K562 (cell line): ENCODE measurements at regions not wholly inside any gene's neighbourhood (a gene's known extent, or its start where the extent isn't known, plus 50 kb on each side); places are given as distances from the start of the nearest gene placed in this dataset.

Experiments
- ATAC-seq: fragments of 200-7000 bp; cut with Tn5 transposase; 3 replicates; pipeline ENCODE4 v1.9.1; 2020; ENCODE audit warnings: moderate library complexity
- BruUV-seq: library from RNA; stranded (reverse); fragments of 400-500 nt; replicated peaks from 2 replicates; lab custom pipeline; 2021; lab: Mats Ljungman, UMichigan
- CTCF ChIA-PET: fragments of 300-600 bp; formaldehyde crosslinking; extraction: SDS; loops from one replicate; lab custom pipeline; 2021; ENCODE audit warnings: low intra/inter-chr PET ratio; lab: Yijun Ruan, JAX
- POLR2A ChIA-PET: fragments of 300-600, 350-650 bp; sonication (Branson Sonifier 250); formaldehyde crosslinking; extraction: SDS; loops from one replicate; lab custom pipeline; 2021; ENCODE audit warnings: antibody characterized with exemption, inconsistent platforms; lab: Yijun Ruan, JAX
- DNase-seq, 4 experiments: peaks; one replicate each; pipeline versions ENCODE4 v3.0.0 to v3.0.0-alpha.2; 2011 to 2018; ENCODE audit warnings: low spot score in 3 of 4, mixed read lengths in 3 of 4; ENCODE audit errors: extremely low read depth in 1 of 4
- FAIRE-seq: peaks from 2 replicates; lab custom pipeline; 2011; peaks lifted over from hg19 to GRCh38; lab: Jason Lieb, UNC
- H2AFZ ChIP-seq: 2 replicates; pipeline ENCODE4 v1.6.0; 2011; ENCODE audit warnings: low read depth, low read length, control low read depth, inconsistent platforms
- H3K27ac ChIP-seq: fragments of 200-600 bp; 3 replicates; pipeline ENCODE4 v1.8.0; 2011; ENCODE audit warnings: low read depth, mild to moderate bottlenecking, control low read depth, inconsistent platforms, low read length, moderate library complexity, mixed read lengths; ENCODE audit errors: extremely low read depth
- H3K27me3 ChIP-seq, 2 experiments: fragments of 300-600 bp in 1 of 2; 2 replicates in 1 of 2; 3 replicates in 1 of 2; pipeline versions ENCODE4 v1.6.0 to v1.8.0; 2011; ENCODE audit warnings: inconsistent platforms in 2 of 2, low read length in 2 of 2, mild to moderate bottlenecking in 1 of 2, mixed read lengths in 1 of 2, moderate library complexity in 1 of 2; ENCODE audit not compliant: control insufficient read depth in 2 of 2, insufficient read depth in 2 of 2
- H3K36me3 ChIP-seq: fragments of 300-600 bp; 3 replicates; pipeline ENCODE4 v1.8.0; 2011; ENCODE audit warnings: mild to moderate bottlenecking, low read length, inconsistent platforms; ENCODE audit not compliant: control insufficient read depth, insufficient read depth
- H3K4me1 ChIP-seq, 2 experiments: fragments of 200-600 bp in 1 of 2; replicated peaks in 1 of 2; 2 replicates in 1 of 2; 3 replicates in 1 of 2; pipeline versions ENCODE4 v1.5.1 to v1.8.0; 2011; ENCODE audit warnings: inconsistent platforms in 2 of 2, low read length in 2 of 2, mild to moderate bottlenecking in 1 of 2, mixed read lengths in 1 of 2, moderate library complexity in 1 of 2; ENCODE audit not compliant: control insufficient read depth in 2 of 2, insufficient read depth in 2 of 2
- H3K4me2 ChIP-seq: 2 replicates; pipeline ENCODE4 v1.6.1; 2011; ENCODE audit warnings: low read length, control low read depth, inconsistent platforms, mixed read lengths; ENCODE audit not compliant: insufficient read depth
- H3K4me3 ChIP-seq: fragments of 200-600 bp; sonication (generic), shearing (Covaris generic); 2 replicates; pipeline ENCODE4 v1.5.1; 2016; ENCODE audit warnings: control low read depth, inconsistent platforms
- H3K79me2 ChIP-seq: fragments of 200-600 bp; 3 replicates; pipeline ENCODE4 v1.8.0; 2011; ENCODE audit warnings: low read length, inconsistent platforms; ENCODE audit not compliant: control insufficient read depth, insufficient read depth
- H3K9ac ChIP-seq, 2 experiments: 2 replicates each; pipeline versions ENCODE4 v1.6.0 to v1.6.1; 2011; ENCODE audit warnings: low read depth in 2 of 2, low read length in 2 of 2, control low read depth in 1 of 2, inconsistent platforms in 1 of 2, mild to moderate bottlenecking in 1 of 2, mixed read lengths in 1 of 2; ENCODE audit not compliant: insufficient read depth in 1 of 2
- H3K9me1 ChIP-seq: one replicate; pipeline ENCODE4 v1.6.0; 2011; ENCODE audit warnings: inconsistent platforms, mild to moderate bottlenecking, low read length, moderate library complexity; ENCODE audit not compliant: control insufficient read depth, insufficient read depth
- H3K9me3 ChIP-seq: replicated peaks from 2 replicates; pipeline ENCODE4 v1.5.1; 2011; ENCODE audit warnings: low read depth, low read length, inconsistent platforms; ENCODE audit not compliant: control insufficient read depth, insufficient read depth
- H4K20me1 ChIP-seq: replicated peaks from 2 replicates; pipeline ENCODE4 v1.6.1; 2011; ENCODE audit warnings: low read length, inconsistent platforms, mixed read lengths; ENCODE audit not compliant: control insufficient read depth, insufficient read depth
- ARID1B ChIP-seq: fragments of 450-650 bp; IDR thresholded peaks from 2 replicates; pipeline ENCODE4 v1.6.1; 2016; ENCODE audit warnings: antibody characterized with exemption, mild to moderate bottlenecking, inconsistent platforms
- COPS2 ChIP-seq: fragments of 450-650 bp; conservative IDR thresholded peaks from 2 replicates; pipeline ENCODE4 v1.6.1; 2016; ENCODE audit warnings: mild to moderate bottlenecking, moderate library complexity
- DMBX1 ChIP-seq: fragments of 250-450 bp; sonication (Bioruptor Pico); IDR thresholded peaks from 2 replicates; pipeline ENCODE4 v1.8.0; 2022; ENCODE audit warnings: inconsistent platforms, mild to moderate bottlenecking, moderate library complexity, borderline replicate concordance
- FOXP1 ChIP-seq: sonication (generic); formaldehyde crosslinking; IDR thresholded peaks from 2 replicates; pipeline ENCODE4 v1.8.0; 2022; ENCODE audit warnings: mild to moderate bottlenecking, missing genetic modification reagents
- HLTF ChIP-seq: fragments of 450-650 bp; IDR thresholded peaks from 2 replicates; pipeline ENCODE4 v1.6.1; 2016
- HMG20A ChIP-seq: fragments of 450-650 bp; formaldehyde crosslinking; conservative IDR thresholded peaks from 2 replicates; pipeline ENCODE4 v1.4.0; 2020; ENCODE audit warnings: mild to moderate bottlenecking, mixed read lengths
- MCM5 ChIP-seq: fragments of 450-650 bp; IDR thresholded peaks from 2 replicates; pipeline ENCODE4 v1.6.1; 2016; ENCODE audit warnings: low read depth
- MYBL2 ChIP-seq, 2 experiments: fragments of 450-650 bp in 1 of 2; sonication (generic) in 1 of 2; formaldehyde crosslinking in 1 of 2; IDR thresholded peaks; 2 replicates each; pipeline versions ENCODE4 v1.6.1 to v1.8.1; 2017 to 2022; ENCODE audit warnings: borderline replicate concordance in 1 of 2, inconsistent platforms in 1 of 2, low read depth in 1 of 2, mild to moderate bottlenecking in 1 of 2, missing genetic modification reagents in 1 of 2, moderate library complexity in 1 of 2
- NR2F6 ChIP-seq: fragments of 450-650 bp; formaldehyde crosslinking; IDR thresholded peaks from 2 replicates; pipeline ENCODE4 v1.4.0; 2020; ENCODE audit warnings: mild to moderate bottlenecking
- NUFIP1 ChIP-seq: fragments of 450-650 bp; IDR thresholded peaks from 2 replicates; pipeline ENCODE4 v1.6.1; 2018; ENCODE audit not compliant: partially characterized antibody
- PRMT5 ChIP-seq: sonication (generic); formaldehyde crosslinking; IDR thresholded peaks from 2 replicates; pipeline ENCODE4 v1.5.0; 2020; ENCODE audit warnings: missing genetic modification reagents
- PTBP1 ChIP-seq: fragments of 200-400 bp; formaldehyde crosslinking; IDR thresholded peaks from 2 replicates; pipeline ENCODE4 v1.6.1; 2017; ENCODE audit warnings: low read depth, low read length
- SLC30A9 ChIP-seq: fragments of 250-450 bp; sonication (Bioruptor Pico); IDR thresholded peaks from 2 replicates; pipeline ENCODE4 v1.8.0; 2022; ENCODE audit warnings: mild to moderate bottlenecking, moderate library complexity
- STAG1 ChIP-seq: sonication (generic); formaldehyde crosslinking; IDR thresholded peaks from 2 replicates; pipeline ENCODE4 v1.5.0; 2020; ENCODE audit warnings: missing genetic modification reagents, borderline replicate concordance
- TAF7 ChIP-seq: fragments of 450-650 bp; IDR thresholded peaks from 2 replicates; pipeline ENCODE4 v1.6.1; 2016; ENCODE audit warnings: missing genetic modification characterization, missing compliant biosample characterization
- YY1 ChIP-seq, 3 experiments: IDR thresholded peaks; 2 replicates each; pipeline ENCODE4 v1.6.1; 2011; ENCODE audit warnings: low read length in 2 of 3, mild to moderate bottlenecking in 2 of 3, moderate library complexity in 2 of 3, borderline replicate concordance in 1 of 3, control low read depth in 1 of 3, low read depth in 1 of 3; ENCODE audit not compliant: insufficient read depth in 3 of 3, insufficient replicate concordance in 2 of 3, control insufficient read depth in 1 of 3, insufficient read length in 1 of 3; ENCODE audit errors: extremely low read depth in 1 of 3
- ZNF140 ChIP-seq: fragments of 250-450 bp; sonication (Bioruptor Pico); IDR thresholded peaks from 2 replicates; pipeline ENCODE4 v1.8.0; 2021; ENCODE audit warnings: moderate library complexity, mild to moderate bottlenecking, inconsistent platforms
- ZNF586 ChIP-seq: fragments of 450-650 bp; formaldehyde crosslinking; conservative IDR thresholded peaks from 2 replicates; pipeline ENCODE4 v1.4.0; 2020; ENCODE audit warnings: mild to moderate bottlenecking, moderate library complexity
- WGBS: fragments of 100-300 bp; shearing (Covaris generic); methylation state at CpG from one replicate; pipeline ENCODE4 v1.1.6; 2016; ENCODE audit warnings: low coverage, mixed read lengths; ENCODE audit not compliant: insufficient coverage; ENCODE audit errors: missing lambda C conversion rate; 5-methylcytosine and 5-hydroxymethylcytosine counted together
- in situ Hi-C: fragments of 300-500 bp; cut with MboI; formaldehyde crosslinking; loops from 4 replicates; pipeline ENCODE4 v1.15.0; 2018; ENCODE audit warnings: inconsistent platforms, mixed read lengths
- intact Hi-C: fragments of 100-400 bp; cut with micrococcal nuclease; formaldehyde crosslinking; loops from 2 replicates; pipeline ENCODE4 v1.14.2; 2022
- TF ChIP-seq, protein P1 (sequence below): sonication (generic); formaldehyde crosslinking; IDR thresholded peaks from 2 replicates; pipeline ENCODE4 v1.8.0; 2022; ENCODE audit warnings: missing genetic modification reagents, mild to moderate bottlenecking, borderline replicate concordance

DNA sequence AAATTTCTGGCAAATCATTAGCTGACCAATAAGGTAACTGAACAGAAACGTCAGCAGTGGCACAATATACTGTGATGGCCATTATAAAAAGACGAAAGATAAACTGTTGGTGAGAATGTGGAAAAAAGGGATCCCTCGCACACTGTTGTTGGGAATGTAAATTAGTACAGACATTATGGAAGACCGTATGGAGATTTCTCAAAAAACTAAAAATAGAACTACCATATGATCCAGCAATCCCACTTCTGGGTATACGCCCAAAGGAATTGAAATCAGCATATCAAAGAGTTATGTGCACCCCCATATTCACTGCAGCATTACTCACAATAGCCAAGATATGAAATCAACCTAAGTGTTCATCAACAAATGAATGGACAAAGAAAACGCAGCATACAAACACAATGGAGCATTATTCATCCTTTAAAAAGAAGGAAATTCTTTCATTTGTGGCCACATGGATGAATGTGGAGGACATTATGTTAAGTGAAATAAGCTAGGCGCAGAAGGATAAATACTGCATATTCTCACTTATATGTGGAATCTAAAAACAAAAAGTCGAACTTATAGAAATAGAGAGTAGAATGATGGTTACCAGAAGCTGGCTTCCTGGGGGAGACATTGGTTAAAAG lies 257.7 kb downstream of the RHOU start:
- no TSS peak for BruUV-seq
- Histone ChIP-seq H3K9me1 (no peaks in the 10 kb centered on the region), H3K4me2 (no peak overlapping the region), H3K4me1 (peaks cover 0 to 3% of the 10 kb centered on the region in 2 experiments; a peak in 1 of 5 replicates), H3K9ac (no peak overlapping the region), H4K20me1 (no peaks in the 10 kb centered on the region), H3K4me3 (no peak overlapping the region), H2AFZ (no peak overlapping the region), H3K27me3 (peaks cover 39 to 45% of the 10 kb centered on the region in 2 experiments), H3K27ac (no peak overlapping the region), H3K79me2 (no peaks in the 10 kb centered on the region), H3K9me3 (no peaks in the 10 kb centered on the region), H3K36me3 (no peaks in the 10 kb centered on the region)
- intact Hi-C loops (no loop called here), in situ Hi-C loops (no loop called here)
- whole genome bisulfite sequencing: 4% methylated on average over 8 of the region's 8 CpGs
- TF ChIP-seq, protein P1, sequence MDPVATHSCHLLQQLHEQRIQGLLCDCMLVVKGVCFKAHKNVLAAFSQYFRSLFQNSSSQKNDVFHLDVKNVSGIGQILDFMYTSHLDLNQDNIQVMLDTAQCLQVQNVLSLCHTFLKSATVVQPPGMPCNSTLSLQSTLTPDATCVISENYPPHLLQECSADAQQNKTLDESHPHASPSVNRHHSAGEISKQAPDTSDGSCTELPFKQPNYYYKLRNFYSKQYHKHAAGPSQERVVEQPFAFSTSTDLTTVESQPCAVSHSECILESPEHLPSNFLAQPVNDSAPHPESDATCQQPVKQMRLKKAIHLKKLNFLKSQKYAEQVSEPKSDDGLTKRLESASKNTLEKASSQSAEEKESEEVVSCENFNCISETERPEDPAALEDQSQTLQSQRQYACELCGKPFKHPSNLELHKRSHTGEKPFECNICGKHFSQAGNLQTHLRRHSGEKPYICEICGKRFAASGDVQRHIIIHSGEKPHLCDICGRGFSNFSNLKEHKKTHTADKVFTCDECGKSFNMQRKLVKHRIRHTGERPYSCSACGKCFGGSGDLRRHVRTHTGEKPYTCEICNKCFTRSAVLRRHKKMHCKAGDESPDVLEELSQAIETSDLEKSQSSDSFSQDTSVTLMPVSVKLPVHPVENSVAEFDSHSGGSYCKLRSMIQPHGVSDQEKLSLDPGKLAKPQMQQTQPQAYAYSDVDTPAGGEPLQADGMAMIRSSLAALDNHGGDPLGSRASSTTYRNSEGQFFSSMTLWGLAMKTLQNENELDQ: no peak
- no peak for TF ChIP-seq DMBX1 (CRISPR knock-in tag)
- TF ChIP-seq PTBP1: no peak
- no peak for TF ChIP-seq YY1 (IDR thresholded peaks at IDR 0.05; ENCODE audit: borderline replicate concordance in 1 of 3, control insufficient read depth in 1 of 3, extremely low read depth in 1 of 3, insufficient read depth in 3 of 3, insufficient read length in 1 of 3, insufficient replicate concordance in 2 of 3, low read depth in 1 of 3, low read length in 2 of 3)
- TF ChIP-seq SLC30A9: no peak
- no peak for TF ChIP-seq TAF7 (tag)
- no peak for TF ChIP-seq MYBL2 (IDR thresholded peaks at IDR 0.05; ENCODE audit: low read depth)
- no peak for TF ChIP-seq MYBL2 (CRISPR knock-in tag; IDR thresholded peaks at IDR 0.05; ENCODE audit: borderline replicate concordance)
- TF ChIP-seq FOXP1: no peak
- no peak for TF ChIP-seq ARID1B
- TF ChIP-seq HLTF: no peak
- no peak for TF ChIP-seq STAG1 (CRISPR knock-in tag)
- no peak for TF ChIP-seq NR2F6 (CRISPR knock-in tag)
- TF ChIP-seq NUFIP1: no peak
- TF ChIP-seq COPS2: no peak
- TF ChIP-seq MCM5: no peak
- no peak for TF ChIP-seq HMG20A
- TF ChIP-seq ZNF586: no peak
- no peak for TF ChIP-seq PRMT5
- no peak for TF ChIP-seq ZNF140 (CRISPR knock-in tag)
- ChIA-PET CTCF (no interaction called here), POLR2A (interaction anchor here (1.0 kb wide), 1 partner anchor 13 kb away, joined by 3 read pairs; no protein-coding TSS in a partner anchor)
- no peak for FAIRE-seq
- ATAC-seq: no peak
- DNase-seq: no peak
